NCI-H146 (cell line): ENCODE measurements at regions not wholly inside any gene's neighbourhood (a gene's known extent, or its start where the extent isn't known, plus 50 kb on each side); places are given as distances from the start of the nearest gene placed in this dataset.
"Not testable (repeated sequence)": the region's sequence is repeated elsewhere in the genome, so short reads cannot be mapped to it uniquely, and the experiment has no call there.

Experiments used
- DNase-seq: peaks from one replicate; lab custom pipeline; 2025; lab: John Stamatoyannopoulos, UW

- not testable (repeated sequence) for DNase-seq
These were observed 390.6 kb downstream of the PRIM2 start for GRCh38 chr6:57708061-57708460.

GRCh38 chr6:57722546-57722945 lies 405.1 kb downstream of the PRIM2 start:
- not testable (repeated sequence) for DNase-seq

GRCh38 chr6:57723815-57724401 lies 406.5 kb downstream of the PRIM2 start:
- DNase-seq: not testable (repeated sequence)

- not testable (repeated sequence) for DNase-seq
These were observed 412.0 kb downstream of the PRIM2 start for GRCh38 chr6:57729407-57729806.

- not testable (repeated sequence) for DNase-seq
These were observed 413.3 kb downstream of the PRIM2 start for GRCh38 chr6:57730726-57731125.

GRCh38 chr6:57747716-57748115 lies 430.3 kb downstream of the PRIM2 start:
- not testable (repeated sequence) for DNase-seq

- not testable (repeated sequence) for DNase-seq
These were observed 442.4 kb downstream of the PRIM2 start for GRCh38 chr6:57759850-57760249.

- DNase-seq: not testable (repeated sequence)
These were observed 475.4 kb downstream of the PRIM2 start for GRCh38 chr6:57792720-57793397.

- DNase-seq: not testable (repeated sequence)
These were observed 475.9 kb downstream of the PRIM2 start for GRCh38 chr6:57793398-57793762.

- not testable (repeated sequence) for DNase-seq
These were observed 482.5 kb downstream of the PRIM2 start for GRCh38 chr6:57799703-57800479.

- not testable (repeated sequence) for DNase-seq
These were observed 491.2 kb downstream of the PRIM2 start for GRCh38 chr6:57808581-57808980.

- not testable (repeated sequence) for DNase-seq
These were observed 492.0 kb downstream of the PRIM2 start for GRCh38 chr6:57809454-57809853.

- DNase-seq: not testable (repeated sequence)
These were observed 496.0 kb downstream of the PRIM2 start for GRCh38 chr6:57813271-57814075.

GRCh38 chr6:57815826-57816225 lies 498.4 kb downstream of the PRIM2 start:
- not testable (repeated sequence) for DNase-seq

GRCh38 chr6:57821325-57821724 lies 503.9 kb downstream of the PRIM2 start:
- DNase-seq: not testable (repeated sequence)

- DNase-seq: not testable (repeated sequence)
These were observed 505.0 kb downstream of the PRIM2 start for GRCh38 chr6:57822448-57822847.

- DNase-seq: no peak
These were observed 505.5 kb downstream of the PRIM2 start for GRCh38 chr6:57822896-57823358.

GRCh38 chr6:57837622-57838209 lies 520.3 kb downstream of the PRIM2 start:
- DNase-seq: not testable (repeated sequence)

GRCh38 chr6:57841551-57841950 lies 524.1 kb downstream of the PRIM2 start:
- not testable (repeated sequence) for DNase-seq

- peak; percentile 6 for DNase-seq
These were observed 536.4 kb downstream of the PRIM2 start for GRCh38 chr6:57853745-57854407.
